Inflammatory macrophage (primary cell): ENCODE measurements at regions not wholly inside any gene's neighbourhood (a gene's known extent, or its start where the extent isn't known, plus 50 kb on each side); places are given as distances from the start of the nearest gene placed in this dataset.

Experiments
- DNase-seq, 2 donors: peaks; one replicate each; pipeline ENCODE4 v3.0.0-alpha.2; 2020 to 2022

GRCh38 chr2:2708575-2709430, 377.7 kb upstream of the MYT1L start:
- DNase-seq, result no peak

GRCh38 chr2:2707206-2707991, 376.3 kb upstream of the MYT1L start:
- DNase-seq, result no peak

- no peak for DNase-seq
Measured at GRCh38 chr2:2706306-2706705, 375.2 kb upstream of the MYT1L start.

DNA sequence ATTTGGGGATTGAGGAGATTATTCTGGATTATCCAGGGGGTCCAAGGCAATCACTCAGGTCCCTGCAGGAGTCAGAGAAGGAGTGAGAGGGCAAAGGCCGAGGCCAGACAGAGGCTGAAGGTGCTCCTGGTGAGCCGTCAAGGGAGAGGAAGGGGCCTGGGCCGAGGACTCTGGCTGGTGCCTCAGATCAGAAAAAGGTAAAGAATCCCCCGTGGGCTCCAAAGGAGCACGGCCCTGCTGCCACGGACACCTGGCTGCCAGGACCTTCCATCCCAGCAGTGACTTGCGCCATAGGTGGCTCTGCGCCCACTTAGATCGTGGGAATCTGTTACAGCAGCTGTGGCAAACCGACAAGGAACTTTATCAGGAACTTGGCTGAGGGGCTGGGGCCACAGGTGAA, 374.8 kb upstream of the MYT1L start:
- DNase-seq, result no peak

DNA sequence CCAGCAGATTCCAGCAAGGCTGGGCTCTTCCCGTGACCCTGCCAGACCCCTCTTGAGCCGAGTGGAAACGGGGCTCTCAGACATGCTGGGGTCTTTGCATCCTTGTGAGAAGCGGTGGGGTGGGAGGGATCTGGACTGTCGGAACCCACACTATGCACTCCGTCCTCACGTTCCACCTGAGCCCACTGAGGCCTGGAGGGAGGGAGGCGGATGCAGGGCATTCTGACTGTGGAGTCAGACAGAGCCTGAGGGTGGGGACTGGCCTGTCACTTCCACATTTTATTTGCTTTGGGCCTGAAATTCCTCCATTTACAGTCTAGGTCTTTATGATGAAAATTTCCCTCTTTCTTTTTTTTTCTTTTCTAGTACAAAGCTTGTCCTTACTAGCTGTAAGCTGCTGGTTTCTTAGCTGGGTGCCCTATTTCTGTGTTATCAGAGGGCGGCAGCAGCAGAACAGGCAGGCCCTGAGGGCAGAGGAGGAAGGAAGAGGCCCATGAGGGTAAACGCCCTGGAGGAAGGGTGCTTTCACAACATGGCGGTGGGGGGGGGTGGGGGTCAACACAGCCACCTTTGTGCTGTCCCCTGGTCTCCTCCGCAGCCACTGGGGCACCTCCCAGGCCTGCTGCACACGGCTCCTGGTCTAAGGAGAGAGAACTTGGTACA, 373.5 kb upstream of the MYT1L start:
- peak; percentile 18 to 61 for DNase-seq

- peak; percentile 29 to 76 for DNase-seq
Measured at GRCh38 chr2:2703762-2704427, 372.8 kb upstream of the MYT1L start.

DNA sequence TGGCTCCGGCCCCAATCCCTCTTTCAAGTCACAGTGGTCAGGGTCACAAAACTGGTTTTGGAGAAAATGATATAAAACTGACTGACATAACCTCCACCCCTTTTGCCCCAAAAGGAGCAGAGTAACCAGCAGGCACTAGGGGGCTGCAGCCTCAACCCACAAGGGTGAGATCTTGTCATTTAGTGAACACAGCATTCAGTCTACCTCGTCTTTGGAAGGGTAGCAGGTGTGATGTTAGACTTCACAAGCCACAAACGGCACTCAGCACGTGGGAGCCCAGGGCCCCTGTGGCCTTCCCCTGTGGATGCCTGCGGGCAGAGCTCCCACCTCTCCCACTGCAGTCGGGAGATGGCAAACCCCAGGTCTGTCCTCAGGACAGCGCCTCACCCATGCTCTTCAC, 372.1 kb upstream of the MYT1L start:
- DNase-seq, result no peak

GRCh38 chr2:2702385-2702784, 371.3 kb upstream of the MYT1L start:
- no peak for DNase-seq

GRCh38 chr2:2701813-2702212, 370.7 kb upstream of the MYT1L start:
- DNase-seq, result no peak

DNA sequence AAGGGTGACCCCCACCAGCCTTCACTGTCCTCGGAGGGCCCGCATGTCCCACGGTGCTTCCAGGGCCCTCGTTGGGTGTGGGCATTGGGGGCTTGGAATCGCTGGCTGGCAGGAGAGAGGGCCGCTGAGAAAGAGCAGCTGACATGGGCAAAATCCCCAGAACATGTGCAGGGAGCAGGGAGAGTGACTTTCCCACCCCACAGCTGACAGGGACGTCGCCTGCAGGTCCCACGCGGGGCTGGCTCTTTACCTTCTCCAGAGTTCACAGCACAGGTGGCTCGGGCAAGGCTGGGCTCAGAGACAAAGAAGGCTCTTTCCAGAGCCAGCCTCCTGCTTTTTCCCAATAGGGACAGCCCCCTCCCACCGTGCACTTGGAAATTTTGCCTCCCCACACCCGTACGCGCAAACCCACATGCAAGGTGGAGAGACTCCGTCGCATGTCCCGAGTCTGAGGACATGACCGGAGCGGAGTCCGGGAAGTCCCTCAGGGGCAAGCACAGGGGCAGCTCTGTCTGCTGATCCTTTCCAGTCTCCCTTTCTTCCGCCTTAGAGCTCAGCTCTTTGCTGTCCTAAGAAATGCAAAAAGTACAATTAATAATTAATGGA, 370.2 kb upstream of the MYT1L start:
- no peak for DNase-seq

DNA sequence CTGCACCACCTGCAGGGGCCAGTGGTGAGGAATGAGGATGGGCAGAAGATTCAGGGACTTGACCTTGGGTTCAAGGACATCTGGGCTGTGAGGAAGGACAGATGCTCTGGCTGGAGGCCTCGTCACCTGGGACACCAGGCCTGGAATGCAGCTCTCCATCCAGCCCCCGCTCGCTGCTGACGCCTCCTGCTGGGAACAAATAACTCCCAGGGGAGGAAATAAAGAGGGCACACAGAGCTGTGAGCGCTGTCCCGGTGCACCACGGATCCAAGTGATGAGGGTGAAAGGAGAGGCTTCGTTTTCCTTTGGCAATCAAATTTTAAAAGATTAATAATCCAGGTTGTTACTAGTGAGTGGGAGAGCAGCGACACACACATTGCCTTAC, 368.0 kb upstream of the MYT1L start:
- DNase-seq, result no peak

- DNase-seq, result peak in 1 of 2 donors; percentile 23
Measured at GRCh38 chr2:2698182-2699120, 367.4 kb upstream of the MYT1L start.

- DNase-seq, result peak in 1 of 2 donors; percentile 48
Measured at GRCh38 chr2:2696733-2697455, 365.8 kb upstream of the MYT1L start.

DNA sequence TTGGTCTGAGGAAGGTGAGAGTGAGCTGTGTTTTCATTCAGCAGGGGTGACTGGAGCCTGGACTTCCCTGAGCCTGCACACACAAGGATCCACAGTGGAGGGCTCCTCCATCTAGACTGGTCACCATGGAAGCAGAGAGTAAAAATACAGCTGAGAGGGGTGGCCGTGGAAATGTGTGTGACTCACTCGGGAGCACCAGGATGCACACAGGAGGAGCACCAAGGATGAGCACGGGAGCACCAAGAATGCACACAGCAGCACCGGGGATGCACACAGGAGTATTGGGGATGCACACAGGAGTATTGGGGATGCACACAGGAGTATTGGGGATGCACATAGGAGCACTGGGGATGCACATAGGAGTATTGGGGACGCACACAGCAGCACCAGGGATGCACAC, 365.2 kb upstream of the MYT1L start:
- DNase-seq, result no peak

DNA sequence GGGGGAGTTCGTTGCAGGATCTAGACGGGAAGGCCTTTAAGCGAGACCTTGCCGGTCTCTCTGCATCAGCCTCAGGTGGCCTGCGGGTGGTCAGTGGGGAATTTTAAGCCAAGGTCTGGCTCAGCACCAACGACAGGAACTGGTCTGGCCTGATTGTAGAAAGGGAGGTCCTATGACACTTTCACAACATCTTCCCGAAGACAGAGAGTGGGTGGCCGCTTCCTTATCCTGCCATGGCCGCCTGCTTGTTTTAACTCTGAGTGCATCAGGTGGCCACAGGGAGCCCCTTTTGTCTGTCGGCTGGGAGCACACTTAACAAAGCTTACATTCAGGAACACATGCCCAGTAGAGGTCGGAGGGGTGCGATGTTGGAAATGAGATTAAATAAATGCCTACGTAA, 363.7 kb upstream of the MYT1L start:
- peak; percentile 73 to 77 for DNase-seq

DNA sequence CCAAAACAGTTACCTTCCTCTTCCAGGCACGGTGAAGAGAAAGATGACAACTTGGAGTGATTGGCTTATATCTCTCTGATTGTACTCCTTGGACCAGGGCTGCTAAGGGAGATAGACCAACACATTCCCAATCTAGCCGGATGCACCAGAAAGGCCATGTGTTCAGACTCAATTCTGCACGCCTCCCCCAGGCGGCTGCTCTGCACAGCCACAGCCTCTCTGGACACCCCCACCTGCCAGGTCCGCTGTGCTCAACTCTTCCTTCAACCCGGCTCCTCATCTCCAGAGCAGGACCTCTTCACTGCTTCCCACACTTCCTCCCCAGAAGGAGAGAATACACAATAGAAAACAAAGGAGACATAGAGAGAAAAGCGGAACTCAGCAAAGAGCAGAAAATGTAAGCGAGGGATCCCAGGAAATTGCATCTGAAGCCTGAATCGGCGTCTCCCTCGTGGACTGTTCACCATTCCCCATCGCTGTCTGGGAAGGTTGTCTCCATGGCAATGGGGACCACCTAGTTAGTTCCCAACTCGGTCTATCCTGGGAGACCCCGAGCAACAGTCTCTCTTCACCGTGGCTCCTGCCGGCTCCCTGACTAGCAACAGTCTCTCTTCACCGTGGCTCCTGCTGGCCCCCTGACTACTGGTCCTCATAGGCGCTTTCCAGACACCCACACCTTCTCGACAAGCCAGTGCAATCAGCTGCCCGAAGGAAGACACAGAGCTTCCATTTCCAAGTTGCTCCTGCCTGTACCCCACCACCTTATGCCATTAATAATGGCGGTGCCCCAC, 361.7 kb upstream of the MYT1L start:
- no peak for DNase-seq

- no peak for DNase-seq
Measured at GRCh38 chr2:2691419-2691818, 360.3 kb upstream of the MYT1L start.

- no peak for DNase-seq
Measured at GRCh38 chr2:2690985-2691384, 359.9 kb upstream of the MYT1L start.

GRCh38 chr2:2689306-2689705, 358.2 kb upstream of the MYT1L start:
- no peak for DNase-seq

DNA sequence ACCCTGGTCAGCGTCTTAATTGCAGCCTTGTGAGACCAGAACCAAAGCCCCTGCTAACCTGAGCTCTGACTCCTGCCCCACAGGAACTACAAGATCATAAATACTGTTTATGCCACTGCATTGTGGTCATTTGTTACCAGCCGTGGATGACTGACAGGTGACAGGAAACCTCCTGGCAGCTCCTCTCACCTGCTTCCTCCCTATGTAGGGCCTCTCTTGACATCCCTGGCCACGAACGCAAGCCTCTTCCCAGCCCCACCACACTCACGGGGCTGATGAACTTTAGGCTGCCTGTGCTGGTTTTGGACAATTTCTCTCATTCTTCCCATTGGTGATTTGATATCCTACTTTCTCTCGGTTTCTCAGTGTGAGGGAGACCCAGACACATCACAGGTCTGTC, 357.2 kb upstream of the MYT1L start:
- DNase-seq, result no peak
